Muscle of back (tissue), 3 donors: ENCODE measurements at regions not wholly inside any gene's neighbourhood (a gene's known extent, or its start where the extent isn't known, plus 50 kb on each side); places are given as distances from the start of the nearest gene placed in this dataset.

Experiments used
- DNase-seq, 3 donors: peaks; one replicate each; pipeline versions ENCODE4 v3.0.0 to v3.0.0-alpha.2; 2013

GRCh38 chr4:117429506-117429905 is 344.1 kb upstream of the TRAM1L1 start:
- no peak for DNase-seq

GRCh38 chr4:117434424-117434823 is 349.0 kb upstream of the TRAM1L1 start:
- DNase-seq: peak in 2 of 3 donors; percentile 2 to 34

GRCh38 chr4:117447925-117448324 is 362.5 kb upstream of the TRAM1L1 start:
- no peak for DNase-seq

- no peak for DNase-seq
These were observed 369.7 kb upstream of the TRAM1L1 start for GRCh38 chr4:117455088-117455487.

- DNase-seq: no peak
These were observed 381.0 kb upstream of the TRAM1L1 start for GRCh38 chr4:117466388-117466787.

- no peak for DNase-seq
These were observed 382.0 kb upstream of the TRAM1L1 start for GRCh38 chr4:117467404-117467803.

- no peak for DNase-seq
These were observed 389.6 kb upstream of the TRAM1L1 start for GRCh38 chr4:117474987-117475386.

- DNase-seq: no peak
These were observed 392.5 kb upstream of the TRAM1L1 start for GRCh38 chr4:117477925-117478324.

GRCh38 chr4:117478702-117479101 is 393.3 kb upstream of the TRAM1L1 start:
- no peak for DNase-seq

GRCh38 chr4:117479673-117480072 is 394.3 kb upstream of the TRAM1L1 start:
- DNase-seq: no peak

GRCh38 chr4:117481742-117482141 is 396.4 kb upstream of the TRAM1L1 start:
- DNase-seq: peak in 1 of 3 donors; percentile 7

GRCh38 chr4:117488692-117489091 is 403.3 kb upstream of the TRAM1L1 start:
- no peak for DNase-seq

GRCh38 chr4:117489107-117489506 is 403.7 kb upstream of the TRAM1L1 start:
- DNase-seq: peak in 1 of 3 donors; percentile 26

- DNase-seq: peak; percentile 15 to 77 (median 34)
These were observed 406.1 kb upstream of the TRAM1L1 start for GRCh38 chr4:117491516-117491915.

GRCh38 chr4:117495802-117496201 is 410.4 kb upstream of the TRAM1L1 start:
- no peak for DNase-seq

- no peak for DNase-seq
These were observed 427.0 kb upstream of the TRAM1L1 start for GRCh38 chr4:117512414-117512813.

- DNase-seq: no peak
These were observed 429.2 kb upstream of the TRAM1L1 start for GRCh38 chr4:117514391-117515175.

GRCh38 chr4:117515921-117516320 is 430.5 kb upstream of the TRAM1L1 start:
- DNase-seq: peak in 2 of 3 donors; percentile 0 to 12

GRCh38 chr4:117527601-117528000 is 442.2 kb upstream of the TRAM1L1 start:
- no peak for DNase-seq

- DNase-seq: no peak
These were observed 444.0 kb upstream of the TRAM1L1 start for GRCh38 chr4:117529401-117529800.

GRCh38 chr4:117533501-117533900 is 448.1 kb upstream of the TRAM1L1 start:
- no peak for DNase-seq

- DNase-seq: no peak
These were observed 459.7 kb upstream of the TRAM1L1 start for GRCh38 chr4:117545039-117545438.

- DNase-seq: peak in 1 of 3 donors; percentile 12
These were observed 464.1 kb upstream of the TRAM1L1 start for GRCh38 chr4:117549524-117549923.

GRCh38 chr4:117550085-117550484 is 464.7 kb upstream of the TRAM1L1 start:
- no peak for DNase-seq
